Activated CD4-positive, alpha-beta memory T cell treated with anti-CD3 and anti-CD28 coated beads, Interleukin-2, amount 10 ng/mL, durations not matched to agents 7 days and 5 days (primary cell): ENCODE measurements at regions not wholly inside any gene's neighbourhood (a gene's known extent, or its start where the extent isn't known, plus 50 kb on each side); places are given as distances from the start of the nearest gene placed in this dataset.

Source experiments
- CTCF ChIA-PET: fragments of 350-600 bp; sonication (Branson Sonifier 250); formaldehyde crosslinking; loops from one replicate; lab custom pipeline; 2021; ENCODE audit warnings: antibody characterized with exemption, inconsistent platforms; lab: Charles Lee
- POLR2A ChIA-PET: fragments of 350-600 bp; sonication (Branson Sonifier 250); formaldehyde crosslinking; loops from one replicate; lab custom pipeline; 2021; ENCODE audit warnings: antibody characterized with exemption; lab: Charles Lee
- DNase-seq: peaks from one replicate; pipeline ENCODE4 v3.0.0-alpha.2; 2020
- H3K27ac Mint-ChIP-seq: one replicate; pipeline ENCODE4 v1.8.0; 2021; ENCODE audit warnings: mild to moderate bottlenecking, mixed read lengths
- H3K27me3 Mint-ChIP-seq: one replicate; pipeline ENCODE4 v1.8.0; 2021; ENCODE audit warnings: mixed read lengths
- H3K36me3 Mint-ChIP-seq: one replicate; pipeline ENCODE4 v1.8.0; 2021; ENCODE audit warnings: low read depth, mixed read lengths
- H3K4me1 Mint-ChIP-seq: one replicate; pipeline ENCODE4 v1.8.0; 2021; ENCODE audit warnings: mixed read lengths
- H3K4me3 Mint-ChIP-seq: one replicate; pipeline ENCODE4 v1.8.0; 2021; ENCODE audit warnings: mild to moderate bottlenecking, mixed read lengths
- H3K9me3 Mint-ChIP-seq: one replicate; pipeline ENCODE4 v1.8.0; 2021; ENCODE audit warnings: mixed read lengths

GRCh38 chr18:60568220-60568619 is 195.6 kb upstream of the MC4R start:
- no peaks in the 10 kb centered on the region for H3K27me3 Mint-ChIP-seq
- no peaks in the 10 kb centered on the region for H3K9me3 Mint-ChIP-seq
- POLR2A ChIA-PET = no interaction called here

GRCh38 chr18:60570172-60570571 is 197.6 kb upstream of the MC4R start:
- Mint-ChIP-seq H3K4me1 (no peaks in the 10 kb centered on the region), H3K27ac (no peak overlapping the region), H3K9me3 (peaks cover 3% of the 10 kb centered on the region), H3K36me3 (no peaks in the 10 kb centered on the region), H3K4me3 (no peak overlapping the region), H3K27me3 (no peaks in the 10 kb centered on the region)
- ChIA-PET POLR2A (no interaction called here), CTCF (no interaction called here)
- no peak for DNase-seq

More at GRCh38 chr18:60568220-60568619, 195.6 kb upstream of the MC4R start:
- no peaks in the 10 kb centered on the region for H3K4me1 Mint-ChIP-seq
- no peaks in the 10 kb centered on the region for H3K36me3 Mint-ChIP-seq
- CTCF ChIA-PET = no interaction called here
- H3K4me3 Mint-ChIP-seq = no peak overlapping the region
- no peak for DNase-seq
- H3K27ac Mint-ChIP-seq = no peak overlapping the region

GRCh38 chr18:60577457-60577856 is 204.9 kb upstream of the MC4R start:
- H3K27me3 Mint-ChIP-seq = no peaks in the 10 kb centered on the region
- no peaks in the 10 kb centered on the region for H3K4me1 Mint-ChIP-seq
- peaks cover 5% of the 10 kb centered on the region for H3K9me3 Mint-ChIP-seq
- no peak overlapping the region for H3K4me3 Mint-ChIP-seq
- H3K27ac Mint-ChIP-seq = no peak overlapping the region
- CTCF ChIA-PET = no interaction called here
- no peaks in the 10 kb centered on the region for H3K36me3 Mint-ChIP-seq
- POLR2A ChIA-PET = no interaction called here
- no peak for DNase-seq

- no peaks in the 10 kb centered on the region for H3K4me1 Mint-ChIP-seq
- H3K36me3 Mint-ChIP-seq = no peaks in the 10 kb centered on the region
- CTCF ChIA-PET = no interaction called here
- H3K4me3 Mint-ChIP-seq = no peak overlapping the region
- H3K9me3 Mint-ChIP-seq = no peaks in the 10 kb centered on the region
- H3K27ac Mint-ChIP-seq = no peak overlapping the region
- POLR2A ChIA-PET = no interaction called here
- no peaks in the 10 kb centered on the region for H3K27me3 Mint-ChIP-seq
- no peak for DNase-seq
These were observed 213.1 kb upstream of the MC4R start for GRCh38 chr18:60585670-60586069.

- no peaks in the 10 kb centered on the region for H3K9me3 Mint-ChIP-seq
- POLR2A ChIA-PET = no interaction called here
- CTCF ChIA-PET = no interaction called here
- H3K36me3 Mint-ChIP-seq = no peaks in the 10 kb centered on the region
- H3K27ac Mint-ChIP-seq = no peak overlapping the region
- no peaks in the 10 kb centered on the region for H3K27me3 Mint-ChIP-seq
- no peak for DNase-seq
- H3K4me3 Mint-ChIP-seq = no peak overlapping the region
- no peaks in the 10 kb centered on the region for H3K4me1 Mint-ChIP-seq
These were observed 220.7 kb upstream of the MC4R start for GRCh38 chr18:60593249-60593648.

- H3K27ac Mint-ChIP-seq = no peak overlapping the region
- H3K36me3 Mint-ChIP-seq = no peaks in the 10 kb centered on the region
- no peak for DNase-seq
- ChIA-PET CTCF (no interaction called here), POLR2A (no interaction called here)
- no peaks in the 10 kb centered on the region for H3K9me3 Mint-ChIP-seq
- no peaks in the 10 kb centered on the region for H3K4me1 Mint-ChIP-seq
- no peak overlapping the region for H3K4me3 Mint-ChIP-seq
- no peaks in the 10 kb centered on the region for H3K27me3 Mint-ChIP-seq
These were observed 224.4 kb upstream of the MC4R start for GRCh38 chr18:60596928-60597327.

GRCh38 chr18:60599267-60599666 is 226.7 kb upstream of the MC4R start:
- Mint-ChIP-seq H3K4me3 (no peak overlapping the region), H3K27me3 (no peaks in the 10 kb centered on the region), H3K27ac (no peak overlapping the region), H3K9me3 (no peaks in the 10 kb centered on the region), H3K4me1 (no peaks in the 10 kb centered on the region), H3K36me3 (no peaks in the 10 kb centered on the region)
- CTCF ChIA-PET = no interaction called here
- no peak for DNase-seq
- POLR2A ChIA-PET = no interaction called here

- no peaks in the 10 kb centered on the region for H3K9me3 Mint-ChIP-seq
- H3K4me1 Mint-ChIP-seq = no peaks in the 10 kb centered on the region
- no peaks in the 10 kb centered on the region for H3K36me3 Mint-ChIP-seq
- H3K4me3 Mint-ChIP-seq = no peak overlapping the region
- no peak overlapping the region for H3K27ac Mint-ChIP-seq
- ChIA-PET POLR2A (no interaction called here), CTCF (no interaction called here)
- H3K27me3 Mint-ChIP-seq = no peaks in the 10 kb centered on the region
- DNase-seq = no peak
These were observed 227.4 kb upstream of the MC4R start for GRCh38 chr18:60599995-60600394.

- H3K27me3 Mint-ChIP-seq = no peaks in the 10 kb centered on the region
- ChIA-PET CTCF (no interaction called here), POLR2A (no interaction called here)
- no peaks in the 10 kb centered on the region for H3K9me3 Mint-ChIP-seq
- no peak overlapping the region for H3K4me3 Mint-ChIP-seq
- H3K36me3 Mint-ChIP-seq = no peaks in the 10 kb centered on the region
- H3K27ac Mint-ChIP-seq = no peak overlapping the region
- DNase-seq = no peak
- H3K4me1 Mint-ChIP-seq = no peaks in the 10 kb centered on the region
These were observed 228.7 kb upstream of the MC4R start for GRCh38 chr18:60601249-60601648.

- Mint-ChIP-seq H3K4me3 (no peak overlapping the region), H3K27me3 (no peaks in the 10 kb centered on the region), H3K36me3 (no peaks in the 10 kb centered on the region), H3K4me1 (no peaks in the 10 kb centered on the region), H3K9me3 (peaks cover 3% of the 10 kb centered on the region), H3K27ac (no peak overlapping the region)
- CTCF ChIA-PET = no interaction called here
- POLR2A ChIA-PET = no interaction called here
- DNase-seq = no peak
These were observed 250.8 kb upstream of the MC4R start for GRCh38 chr18:60623331-60623730.

- DNase-seq = no peak
- no peaks in the 10 kb centered on the region for H3K4me1 Mint-ChIP-seq
- H3K27ac Mint-ChIP-seq = no peak overlapping the region
- peaks cover 3% of the 10 kb centered on the region for H3K9me3 Mint-ChIP-seq
- H3K4me3 Mint-ChIP-seq = no peak overlapping the region
- POLR2A ChIA-PET = no interaction called here
- no peaks in the 10 kb centered on the region for H3K27me3 Mint-ChIP-seq
- CTCF ChIA-PET = no interaction called here
- no peaks in the 10 kb centered on the region for H3K36me3 Mint-ChIP-seq
These were observed 251.6 kb upstream of the MC4R start for GRCh38 chr18:60624207-60624606.

GRCh38 chr18:60639836-60640235 is 267.3 kb upstream of the MC4R start:
- CTCF ChIA-PET = no interaction called here
- H3K4me3 Mint-ChIP-seq = no peak overlapping the region
- POLR2A ChIA-PET = no interaction called here
- DNase-seq = no peak
- no peaks in the 10 kb centered on the region for H3K4me1 Mint-ChIP-seq
- H3K27ac Mint-ChIP-seq = no peak overlapping the region
- no peaks in the 10 kb centered on the region for H3K27me3 Mint-ChIP-seq
- peaks cover 2% of the 10 kb centered on the region for H3K9me3 Mint-ChIP-seq
- no peaks in the 10 kb centered on the region for H3K36me3 Mint-ChIP-seq

GRCh38 chr18:60643009-60643408 is 270.4 kb upstream of the MC4R start:
- CTCF ChIA-PET = no interaction called here

GRCh38 chr18:60646725-60647124 is 274.1 kb upstream of the MC4R start:
- no peaks in the 10 kb centered on the region for H3K36me3 Mint-ChIP-seq
- H3K27ac Mint-ChIP-seq = no peak overlapping the region
- no peak for DNase-seq
- ChIA-PET CTCF (no interaction called here), POLR2A (no interaction called here)
- no peaks in the 10 kb centered on the region for H3K9me3 Mint-ChIP-seq
- H3K4me1 Mint-ChIP-seq = no peaks in the 10 kb centered on the region
- no peak overlapping the region for H3K4me3 Mint-ChIP-seq
- no peaks in the 10 kb centered on the region for H3K27me3 Mint-ChIP-seq

More at GRCh38 chr18:60643009-60643408, 270.4 kb upstream of the MC4R start:
- Mint-ChIP-seq H3K4me1 (no peaks in the 10 kb centered on the region), H3K27ac (no peak overlapping the region), H3K36me3 (no peaks in the 10 kb centered on the region), H3K9me3 (peaks cover 2% of the 10 kb centered on the region), H3K4me3 (no peak overlapping the region), H3K27me3 (no peaks in the 10 kb centered on the region)
- POLR2A ChIA-PET = no interaction called here
- no peak for DNase-seq

GRCh38 chr18:60649107-60649506 is 276.5 kb upstream of the MC4R start:
- H3K27me3 Mint-ChIP-seq = no peaks in the 10 kb centered on the region
- POLR2A ChIA-PET = no interaction called here
- DNase-seq = no peak
- no peak overlapping the region for H3K4me3 Mint-ChIP-seq
- no peak overlapping the region for H3K27ac Mint-ChIP-seq
- no peaks in the 10 kb centered on the region for H3K4me1 Mint-ChIP-seq
- CTCF ChIA-PET = no interaction called here
- H3K36me3 Mint-ChIP-seq = no peaks in the 10 kb centered on the region
- no peaks in the 10 kb centered on the region for H3K9me3 Mint-ChIP-seq
